Muscle of back (tissue), 3 donors: ENCODE measurements at regions not wholly inside any gene's neighbourhood (a gene's known extent, or its start where the extent isn't known, plus 50 kb on each side); places are given as distances from the start of the nearest gene placed in this dataset.

ENCODE experiments used
- DNase-seq, 3 donors: peaks; one replicate each; pipeline versions ENCODE4 v3.0.0 to v3.0.0-alpha.2; 2013

GRCh38 chr2:16507655-16508489 lies 157.8 kb downstream of the CYRIA start:
- peak in 2 of 3 donors; percentile 30 to 54 for DNase-seq

GRCh38 chr2:16506366-16506765 lies 159.3 kb downstream of the CYRIA start:
- DNase-seq: no peak

- DNase-seq: no peak
Observed at GRCh38 chr2:16496426-16497388, 168.9 kb downstream of the CYRIA start.

GRCh38 chr2:16495509-16496208 lies 170.0 kb downstream of the CYRIA start:
- no peak for DNase-seq

- no peak for DNase-seq
Observed at GRCh38 chr2:16494836-16495508, 170.7 kb downstream of the CYRIA start.

GRCh38 chr2:16493788-16494187 lies 171.8 kb downstream of the CYRIA start:
- DNase-seq: no peak

GRCh38 chr2:16487686-16488085 lies 177.9 kb downstream of the CYRIA start:
- peak; percentile 3 to 27 (median 20) for DNase-seq

- no peak for DNase-seq
Observed at GRCh38 chr2:16485251-16485650, 180.4 kb downstream of the CYRIA start.

- DNase-seq: no peak
Observed at GRCh38 chr2:16482460-16482859, 183.2 kb downstream of the CYRIA start.

- no peak for DNase-seq
Observed at GRCh38 chr2:16481351-16481750, 184.3 kb downstream of the CYRIA start.

GRCh38 chr2:16479721-16480120 lies 185.9 kb downstream of the CYRIA start:
- DNase-seq: no peak

GRCh38 chr2:16478434-16479210 lies 187.0 kb downstream of the CYRIA start:
- no peak for DNase-seq

- no peak for DNase-seq
Observed at GRCh38 chr2:16477648-16478047, 188.0 kb downstream of the CYRIA start.

- DNase-seq: no peak
Observed at GRCh38 chr2:16476866-16477265, 188.8 kb downstream of the CYRIA start.

GRCh38 chr2:16475986-16476567 lies 189.6 kb downstream of the CYRIA start:
- DNase-seq: no peak

GRCh38 chr2:16475586-16475985 lies 190.0 kb downstream of the CYRIA start:
- DNase-seq: no peak

GRCh38 chr2:16473575-16473974 lies 192.1 kb downstream of the CYRIA start:
- DNase-seq: no peak

- DNase-seq: no peak
Observed at GRCh38 chr2:16470936-16471490, 194.6 kb downstream of the CYRIA start.

- no peak for DNase-seq
Observed at GRCh38 chr2:16466821-16467151, 198.8 kb downstream of the CYRIA start.
